ENCODE measurements at regions not wholly inside any gene's neighbourhood (a gene's known extent, or its start where the extent isn't known, plus 50 kb on each side); places are given as distances from the start of the nearest gene placed in this dataset.

DNA sequence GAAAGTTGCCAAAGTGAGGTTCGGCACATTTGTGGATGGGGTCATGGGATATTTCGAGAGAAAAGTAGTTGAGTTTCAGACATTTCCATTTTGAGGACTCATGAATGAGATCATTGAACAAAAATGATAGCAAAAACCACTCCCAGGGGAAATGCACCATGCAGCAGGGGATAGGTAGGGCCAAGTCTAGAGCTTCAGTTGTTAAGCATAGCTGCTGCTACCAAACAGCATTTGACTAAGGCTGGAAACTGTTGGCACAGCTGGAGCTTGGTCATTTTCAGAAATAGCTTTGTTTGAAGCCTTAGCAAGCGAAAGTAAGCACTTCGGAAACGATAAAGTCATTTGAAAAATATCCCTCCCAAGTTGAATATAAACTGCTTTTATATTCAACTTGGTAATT lies 431.8 kb downstream of the SOCS6 start:
- Histone ChIP-seq H3K4ac (ENCODE audit: low read depth, low read length) (no peak overlapping the region), H3K23ac (ENCODE audit: low read length) (no peak overlapping the region), H2BK120ac (ENCODE audit: insufficient read depth, low read length, poor library complexity) (no peak overlapping the region), H3K18ac (ENCODE audit: low read length) (no peak overlapping the region), H4K8ac (ENCODE audit: low read depth, low read length) (no peak overlapping the region), H3K27me3 (ENCODE audit: insufficient read depth, low read length) (no peaks in the 10 kb centered on the region), H2AFZ (ENCODE audit: insufficient read depth, low read length, poor library complexity) (no peak overlapping the region), H4K12ac (ENCODE audit: low read depth, low read length) (no peak overlapping the region), H3K14ac (ENCODE audit: low read length) (no peak overlapping the region), H2BK12ac (ENCODE audit: low read length) (no peak overlapping the region), H4K91ac (ENCODE audit: low read depth, low read length) (no peak overlapping the region), H3K27ac (ENCODE audit: low read depth, low read length) (no peak overlapping the region), H3K36me3 (ENCODE audit: control insufficient read depth in 1 of 2, insufficient read depth in 2 of 2, low read length in 2 of 2) (no peaks in the 10 kb centered on the region), H3K9me3 (ENCODE audit: insufficient read depth, low read depth, low read length) (no peaks in the 10 kb centered on the region), H3K79me2 (ENCODE audit: control insufficient read depth, insufficient read depth, low read length, poor library complexity) (no peaks in the 10 kb centered on the region), H3K79me1 (ENCODE audit: low read length) (no peaks in the 10 kb centered on the region), H3K4me3 (ENCODE audit: low read depth, low read length) (no peak overlapping the region), H3K4me2 (ENCODE audit: low read length) (no peak overlapping the region), H2BK5ac (ENCODE audit: low read depth, low read length, poor library complexity) (no peak overlapping the region), H3K9ac (ENCODE audit: low read length) (no peak overlapping the region), H3K4me1 (ENCODE audit: control insufficient read depth in 1 of 2, insufficient read depth in 2 of 2, low read length in 2 of 2) (no peaks in the 10 kb centered on the region), H2AK5ac (ENCODE audit: low read length) (no peak overlapping the region)
- DNase-seq = no peak
- no CpG with 5 or more reads among the region's 5 CpGs for WGBS (ENCODE audit: extremely low coverage, insufficient coverage, insufficient read length)

DNA sequence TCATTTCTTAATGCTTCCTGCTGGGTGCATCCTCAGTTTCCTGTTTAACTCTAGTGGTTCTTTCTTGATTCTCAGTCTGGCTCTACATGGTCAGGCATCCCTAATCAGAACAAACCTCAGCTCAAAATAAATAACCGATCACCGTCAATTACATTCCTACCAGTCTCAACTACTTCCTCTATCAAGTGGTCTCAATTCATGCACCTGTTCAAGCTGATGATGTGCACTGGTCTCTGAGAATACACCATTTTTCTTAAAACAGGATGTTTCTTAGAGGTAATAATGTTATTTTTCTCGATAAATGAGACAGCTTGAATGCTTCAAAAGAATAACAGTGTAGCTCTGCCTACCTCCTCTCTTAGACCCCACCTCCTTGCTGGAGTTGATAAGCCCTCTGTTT lies 420.9 kb downstream of the SOCS6 start:
- DNase-seq = no peak
- Histone ChIP-seq H4K12ac (ENCODE audit: low read depth, low read length) (no peak overlapping the region), H2AK5ac (ENCODE audit: low read length) (no peak overlapping the region), H3K4ac (ENCODE audit: low read depth, low read length) (no peak overlapping the region), H3K9me3 (ENCODE audit: insufficient read depth, low read depth, low read length) (no peaks in the 10 kb centered on the region), H3K4me2 (ENCODE audit: low read length) (no peak overlapping the region), H3K4me3 (ENCODE audit: low read depth, low read length) (no peak overlapping the region), H3K14ac (ENCODE audit: low read length) (no peak overlapping the region), H3K23ac (ENCODE audit: low read length) (no peak overlapping the region), H3K9ac (ENCODE audit: low read length) (no peak overlapping the region), H3K36me3 (ENCODE audit: control insufficient read depth in 1 of 2, insufficient read depth in 2 of 2, low read length in 2 of 2) (no peaks in the 10 kb centered on the region), H3K79me2 (ENCODE audit: control insufficient read depth, insufficient read depth, low read length, poor library complexity) (no peaks in the 10 kb centered on the region), H2AFZ (ENCODE audit: insufficient read depth, low read length, poor library complexity) (no peak overlapping the region), H3K27me3 (ENCODE audit: insufficient read depth, low read length) (no peaks in the 10 kb centered on the region), H4K8ac (ENCODE audit: low read depth, low read length) (no peak overlapping the region), H4K91ac (ENCODE audit: low read depth, low read length) (no peak overlapping the region), H3K27ac (ENCODE audit: low read depth, low read length) (no peak overlapping the region), H3K4me1 (ENCODE audit: control insufficient read depth in 1 of 2, insufficient read depth in 2 of 2, low read length in 2 of 2) (no peaks in the 10 kb centered on the region), H2BK12ac (ENCODE audit: low read length) (no peak overlapping the region), H2BK5ac (ENCODE audit: low read depth, low read length, poor library complexity) (no peak overlapping the region), H2BK120ac (ENCODE audit: insufficient read depth, low read length, poor library complexity) (no peak overlapping the region), H3K18ac (ENCODE audit: low read length) (no peak overlapping the region), H3K79me1 (ENCODE audit: low read length) (no peaks in the 10 kb centered on the region)
- WGBS (ENCODE audit: extremely low coverage, insufficient coverage, insufficient read length) = no CpG with 5 or more reads among the region's 3 CpGs

DNA sequence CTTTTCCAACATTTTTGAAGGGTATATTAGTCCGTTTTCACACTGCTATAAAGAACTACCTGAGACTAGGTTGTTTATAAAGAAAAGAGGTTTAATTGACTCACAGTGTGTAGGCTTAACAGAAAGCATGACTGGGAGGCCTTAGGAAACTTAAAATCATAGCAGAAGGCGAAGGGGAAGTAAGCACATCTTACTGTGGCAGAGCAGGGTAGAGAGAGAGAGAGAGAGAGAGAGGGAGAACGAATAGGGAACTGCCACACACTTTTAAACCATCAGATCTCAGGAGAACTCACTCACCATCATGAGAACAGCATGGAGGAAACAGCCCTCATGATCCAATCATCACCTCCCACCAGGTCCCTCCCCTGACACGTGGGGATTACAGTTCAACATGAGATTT lies 420.3 kb downstream of the SOCS6 start:
- no peak for DNase-seq
- Histone ChIP-seq H3K9me3 (ENCODE audit: insufficient read depth, low read depth, low read length) (no peaks in the 10 kb centered on the region), H2AFZ (ENCODE audit: insufficient read depth, low read length, poor library complexity) (no peak overlapping the region), H4K8ac (ENCODE audit: low read depth, low read length) (no peak overlapping the region), H3K4me1 (ENCODE audit: control insufficient read depth in 1 of 2, insufficient read depth in 2 of 2, low read length in 2 of 2) (no peaks in the 10 kb centered on the region), H3K36me3 (ENCODE audit: control insufficient read depth in 1 of 2, insufficient read depth in 2 of 2, low read length in 2 of 2) (no peaks in the 10 kb centered on the region), H3K79me2 (ENCODE audit: control insufficient read depth, insufficient read depth, low read length, poor library complexity) (no peaks in the 10 kb centered on the region), H2BK12ac (ENCODE audit: low read length) (no peak overlapping the region), H2AK5ac (ENCODE audit: low read length) (no peak overlapping the region), H3K4ac (ENCODE audit: low read depth, low read length) (no peak overlapping the region), H3K27me3 (ENCODE audit: insufficient read depth, low read length) (no peaks in the 10 kb centered on the region), H4K91ac (ENCODE audit: low read depth, low read length) (no peak overlapping the region), H3K23ac (ENCODE audit: low read length) (no peak overlapping the region), H3K4me3 (ENCODE audit: low read depth, low read length) (no peak overlapping the region), H2BK5ac (ENCODE audit: low read depth, low read length, poor library complexity) (no peak overlapping the region), H3K14ac (ENCODE audit: low read length) (no peak overlapping the region), H4K12ac (ENCODE audit: low read depth, low read length) (no peak overlapping the region), H3K18ac (ENCODE audit: low read length) (no peak overlapping the region), H3K9ac (ENCODE audit: low read length) (no peak overlapping the region), H3K79me1 (ENCODE audit: low read length) (no peaks in the 10 kb centered on the region), H2BK120ac (ENCODE audit: insufficient read depth, low read length, poor library complexity) (no peak overlapping the region), H3K27ac (ENCODE audit: low read depth, low read length) (no peak overlapping the region), H3K4me2 (ENCODE audit: low read length) (no peak overlapping the region)
- no CpG with 5 or more reads among the region's 4 CpGs for WGBS (ENCODE audit: extremely low coverage, insufficient coverage, insufficient read length)

- no CpG with 5 or more reads among the region's 3 CpGs for WGBS (ENCODE audit: extremely low coverage, insufficient coverage, insufficient read length)
- Histone ChIP-seq H3K18ac (ENCODE audit: low read length) (no peak overlapping the region), H2AK5ac (ENCODE audit: low read length) (no peak overlapping the region), H2BK120ac (ENCODE audit: insufficient read depth, low read length, poor library complexity) (no peak overlapping the region), H4K12ac (ENCODE audit: low read depth, low read length) (no peak overlapping the region), H2BK12ac (ENCODE audit: low read length) (no peak overlapping the region), H3K4me3 (ENCODE audit: low read depth, low read length) (no peak overlapping the region), H4K8ac (ENCODE audit: low read depth, low read length) (no peak overlapping the region), H3K4ac (ENCODE audit: low read depth, low read length) (no peak overlapping the region), H3K9ac (ENCODE audit: low read length) (no peak overlapping the region), H3K9me3 (ENCODE audit: insufficient read depth, low read depth, low read length) (no peaks in the 10 kb centered on the region), H2BK5ac (ENCODE audit: low read depth, low read length, poor library complexity) (no peak overlapping the region), H3K36me3 (ENCODE audit: control insufficient read depth in 1 of 2, insufficient read depth in 2 of 2, low read length in 2 of 2) (no peaks in the 10 kb centered on the region), H2AFZ (ENCODE audit: insufficient read depth, low read length, poor library complexity) (no peak overlapping the region), H4K91ac (ENCODE audit: low read depth, low read length) (no peak overlapping the region), H3K27me3 (ENCODE audit: insufficient read depth, low read length) (no peaks in the 10 kb centered on the region), H3K79me2 (ENCODE audit: control insufficient read depth, insufficient read depth, low read length, poor library complexity) (no peaks in the 10 kb centered on the region), H3K14ac (ENCODE audit: low read length) (no peak overlapping the region), H3K4me1 (ENCODE audit: control insufficient read depth in 1 of 2, insufficient read depth in 2 of 2, low read length in 2 of 2) (no peaks in the 10 kb centered on the region), H3K79me1 (ENCODE audit: low read length) (no peaks in the 10 kb centered on the region), H3K4me2 (ENCODE audit: low read length) (no peak overlapping the region), H3K23ac (ENCODE audit: low read length) (no peak overlapping the region), H3K27ac (ENCODE audit: low read depth, low read length) (no peak overlapping the region)
- no peak for DNase-seq
These were observed 417.1 kb downstream of the SOCS6 start for GRCh38 chr18:70705831-70706416.
